NCI-H82 treated with DMSO at 0.1 percent for 48 hours (cell line): ENCODE measurements at regions not wholly inside any gene's neighbourhood (a gene's known extent, or its start where the extent isn't known, plus 50 kb on each side); places are given as distances from the start of the nearest gene placed in this dataset.
"Not testable (repeated sequence)": the region's sequence is repeated elsewhere in the genome, so short reads cannot be mapped to it uniquely, and the experiment has no call there.

Experiments
- DNase-seq: peaks from one replicate; lab custom pipeline; 2025; ENCODE audit not compliant: unreplicated experiment; lab: John Stamatoyannopoulos, UW

DNA sequence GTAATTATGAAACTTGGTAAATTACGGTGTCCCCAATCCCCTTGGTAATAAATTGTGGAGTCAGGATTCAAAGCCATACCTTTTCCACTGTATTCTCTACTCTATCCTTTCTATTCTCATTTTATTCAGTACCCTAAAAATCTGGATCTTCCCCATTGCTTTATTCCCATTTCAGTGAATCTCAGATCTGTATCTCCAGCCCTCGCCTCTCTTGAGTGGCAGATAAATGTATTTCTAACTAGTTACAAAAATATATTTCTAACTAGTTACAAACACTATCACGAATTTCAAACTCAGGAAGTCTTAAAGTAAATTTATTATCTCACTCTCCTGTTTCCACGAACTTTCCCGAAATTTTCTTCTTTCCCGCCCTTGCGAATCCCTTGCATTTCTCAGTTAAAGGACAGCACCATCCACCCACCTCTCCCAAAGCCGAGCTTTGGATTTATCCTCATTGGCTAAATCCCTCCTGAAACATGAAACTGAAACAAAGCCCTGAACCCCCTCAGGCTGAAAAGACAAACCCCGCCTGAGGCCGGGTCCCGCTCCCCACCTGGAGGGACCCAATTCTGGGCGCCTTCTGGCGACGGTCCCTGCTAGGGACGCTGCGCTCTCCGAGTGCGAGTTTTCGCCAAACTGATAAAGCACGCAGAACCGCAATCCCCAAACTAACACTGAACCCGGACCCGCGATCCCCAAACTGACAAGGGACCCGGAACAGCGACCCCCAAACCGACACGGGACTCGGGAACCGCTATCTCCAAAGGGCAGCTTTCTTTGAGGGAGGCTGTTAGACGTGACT, 164.3 kb upstream of the PABPC3 start:
- no peak for DNase-seq

DNA sequence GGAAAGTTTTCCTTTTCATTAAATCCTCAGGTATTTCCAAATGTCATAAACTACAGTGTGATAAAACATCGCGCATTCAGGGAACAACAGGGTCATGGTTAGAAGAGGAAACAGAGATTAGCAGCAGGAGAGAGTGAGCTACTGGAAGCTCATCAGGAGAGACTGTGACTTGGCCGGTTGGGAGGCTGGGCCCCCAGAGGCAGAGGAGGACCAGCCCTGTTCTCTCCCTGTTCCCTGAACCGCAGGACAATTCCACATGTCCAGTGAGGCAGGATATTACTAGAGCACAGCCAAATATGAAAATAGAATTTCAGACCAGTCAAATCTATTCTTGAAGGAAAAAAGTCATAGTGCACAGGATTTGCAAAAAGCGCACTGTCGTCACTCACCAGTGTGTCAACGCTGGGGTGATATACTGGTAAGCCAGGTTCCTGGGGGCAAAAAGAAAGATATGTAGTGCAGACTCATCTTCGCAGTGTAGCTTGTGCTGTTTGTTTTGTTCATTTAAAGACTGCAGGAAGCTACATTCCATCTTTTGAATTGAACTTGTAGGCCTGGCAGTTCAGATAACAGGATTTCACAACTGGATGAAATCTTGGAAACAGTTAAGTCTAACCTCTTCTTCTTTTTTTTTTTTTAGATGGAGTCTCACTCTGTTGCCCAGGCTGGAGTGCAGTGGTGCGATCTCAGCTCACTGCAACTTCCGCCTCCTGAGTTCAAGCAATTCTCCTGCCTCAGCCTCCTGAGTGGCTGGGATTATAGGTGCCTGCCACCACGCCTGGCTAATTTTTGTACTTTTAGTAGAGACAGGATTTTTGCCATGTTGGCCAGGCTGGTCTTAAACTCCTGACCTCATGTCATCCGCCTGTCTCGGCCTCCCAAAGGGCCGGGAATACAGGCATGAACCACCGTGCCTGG, 162.6 kb upstream of the PABPC3 start:
- DNase-seq = not testable (repeated sequence)

DNA sequence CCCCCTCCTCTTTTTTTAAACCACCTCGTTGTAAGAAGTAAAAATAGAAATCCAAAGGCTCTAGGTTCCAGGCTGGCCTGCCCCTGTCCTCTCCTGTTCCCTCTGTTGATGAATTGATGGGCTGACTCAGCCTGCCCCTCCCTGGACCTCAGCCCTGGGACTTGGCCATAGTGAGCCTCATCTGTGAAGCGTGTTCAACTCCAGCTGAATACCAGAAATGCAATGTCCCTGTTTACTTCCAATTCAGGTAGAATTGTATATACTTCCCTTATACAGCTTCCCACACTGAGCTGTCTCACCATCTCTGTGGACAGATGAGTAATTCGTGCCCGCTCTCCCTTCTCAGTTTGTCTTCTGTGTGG, 161.9 kb upstream of the PABPC3 start:
- DNase-seq = not testable (repeated sequence)

DNA sequence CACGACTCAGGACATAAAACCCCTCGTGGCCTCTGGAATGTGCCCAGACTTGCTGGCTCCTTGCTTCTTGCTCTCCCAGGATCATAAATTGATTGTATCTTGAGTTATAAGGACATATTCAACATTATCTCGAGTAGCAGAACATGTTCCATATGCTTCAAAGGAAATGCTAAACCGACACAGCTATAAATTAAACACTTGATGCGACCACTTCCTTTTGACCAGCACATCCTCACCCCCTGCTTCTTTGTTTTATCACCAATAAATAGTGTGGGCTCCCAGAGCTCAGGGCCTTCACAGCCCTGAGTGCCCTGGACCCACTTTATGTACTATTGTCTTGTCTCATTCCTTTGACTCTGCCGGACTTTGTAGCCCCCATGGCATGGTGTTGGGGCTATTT, 157.0 kb upstream of the PABPC3 start:
- DNase-seq = no peak

DNA sequence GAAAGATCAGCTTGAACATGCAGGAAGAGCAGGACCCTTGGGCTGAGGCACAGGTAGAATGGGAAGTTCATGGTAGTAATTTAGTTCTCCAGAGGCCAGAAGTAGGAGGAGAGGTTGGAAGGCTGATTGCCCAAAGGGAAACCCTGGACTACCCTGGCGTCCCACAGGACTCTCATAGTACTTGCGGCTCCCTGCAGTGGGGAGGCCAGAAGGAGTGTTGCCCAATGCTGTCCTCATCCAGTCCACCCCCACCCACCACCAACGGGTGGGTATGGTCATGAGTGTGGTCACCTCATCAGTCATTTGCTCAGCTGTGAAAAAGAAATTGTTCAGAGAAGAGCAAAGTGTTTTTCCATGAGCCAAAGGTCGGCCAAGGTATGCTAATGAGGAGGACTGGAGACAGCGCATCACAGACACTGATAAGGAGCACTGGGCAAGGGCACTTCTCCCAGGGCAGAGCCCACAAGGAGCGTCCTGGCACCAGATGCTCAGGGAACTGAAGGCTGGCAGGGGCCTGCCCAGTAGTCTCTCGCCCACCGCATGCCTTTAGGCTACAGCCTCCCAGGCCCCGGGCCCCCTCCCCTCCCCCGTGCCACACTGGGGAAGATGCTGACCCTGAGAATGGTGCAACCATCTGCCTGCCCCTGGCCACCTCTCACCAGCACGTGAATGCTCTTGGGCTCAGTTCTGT, 154.8 kb upstream of the PABPC3 start:
- DNase-seq = not testable (repeated sequence)

DNA sequence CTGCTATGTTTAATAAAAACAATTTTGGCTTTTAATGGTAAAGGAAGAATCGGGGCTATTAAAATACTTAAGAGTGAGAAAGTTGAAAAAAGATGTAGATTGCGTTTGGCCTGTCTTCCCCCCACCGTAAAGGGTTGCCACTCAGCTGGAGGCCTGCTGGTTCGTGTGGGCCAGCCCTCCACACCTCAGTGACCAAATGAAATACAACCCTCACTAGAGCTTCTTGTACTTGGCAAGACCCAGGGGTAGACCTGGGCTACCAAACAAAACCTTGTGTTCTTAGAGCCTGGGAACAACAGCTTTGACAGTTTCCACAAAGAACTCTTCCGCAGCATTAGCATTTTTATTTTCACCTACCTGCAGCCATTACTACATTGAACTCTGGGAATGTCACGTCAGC, 152.8 kb upstream of the PABPC3 start:
- no peak for DNase-seq

DNA sequence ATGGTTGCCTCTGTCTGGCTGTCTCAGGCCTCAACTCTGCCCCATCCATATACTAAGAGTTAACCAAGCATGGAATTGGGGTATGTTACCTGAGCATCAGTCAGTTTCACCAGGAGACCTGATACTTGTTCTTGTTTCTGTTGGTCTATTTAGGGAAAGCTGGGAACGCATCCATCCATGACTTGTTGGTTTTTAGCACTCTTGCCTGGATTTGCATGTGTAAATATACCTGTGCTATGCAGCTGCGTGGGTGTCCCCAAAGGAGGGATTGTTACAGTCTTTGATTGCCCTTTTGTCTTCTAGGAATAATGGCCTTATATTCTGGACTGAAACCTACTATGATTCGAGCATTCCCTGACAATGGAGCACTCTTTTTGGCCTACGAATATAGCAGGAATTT, 151.9 kb upstream of the PABPC3 start:
- not testable (repeated sequence) for DNase-seq

DNA sequence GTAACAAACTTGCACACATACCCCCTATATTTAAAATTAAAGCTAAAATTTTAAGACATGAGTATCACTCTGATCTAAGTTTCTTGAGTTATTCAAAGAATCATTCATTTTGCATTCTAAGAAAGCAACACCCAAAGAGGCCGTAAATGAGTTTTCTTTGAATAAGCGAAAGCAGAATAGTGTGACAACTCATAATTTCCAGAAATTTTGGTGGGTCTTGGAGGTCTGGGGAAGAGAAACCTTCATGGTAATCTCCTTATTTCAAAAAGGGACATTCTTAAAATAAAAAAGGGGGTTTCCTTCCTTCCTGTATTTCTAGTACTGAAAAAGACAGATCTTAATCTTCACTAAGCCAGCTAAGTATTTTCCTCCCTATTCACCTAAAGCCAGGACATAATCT, 147.0 kb upstream of the PABPC3 start:
- DNase-seq = not testable (repeated sequence)

DNA sequence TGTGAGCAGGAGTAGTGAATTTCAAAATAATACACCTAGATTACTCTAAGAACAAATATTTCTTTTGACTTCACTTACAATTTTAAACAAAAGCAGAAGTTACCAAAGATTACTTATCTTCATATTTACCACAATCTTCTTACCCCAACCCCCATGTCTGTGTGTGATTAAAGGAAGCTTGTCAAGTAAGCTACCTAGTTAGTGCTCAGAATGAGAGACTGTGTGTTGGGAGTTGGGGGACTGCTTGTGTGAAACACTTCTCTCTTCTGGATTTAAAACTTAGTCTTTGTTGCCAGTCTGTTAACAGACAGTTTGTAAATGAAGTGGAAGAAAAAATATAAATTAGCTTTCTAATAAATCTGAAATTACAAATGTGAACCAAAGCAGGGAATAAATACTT, 145.3 kb upstream of the PABPC3 start:
- not testable (repeated sequence) for DNase-seq

DNA sequence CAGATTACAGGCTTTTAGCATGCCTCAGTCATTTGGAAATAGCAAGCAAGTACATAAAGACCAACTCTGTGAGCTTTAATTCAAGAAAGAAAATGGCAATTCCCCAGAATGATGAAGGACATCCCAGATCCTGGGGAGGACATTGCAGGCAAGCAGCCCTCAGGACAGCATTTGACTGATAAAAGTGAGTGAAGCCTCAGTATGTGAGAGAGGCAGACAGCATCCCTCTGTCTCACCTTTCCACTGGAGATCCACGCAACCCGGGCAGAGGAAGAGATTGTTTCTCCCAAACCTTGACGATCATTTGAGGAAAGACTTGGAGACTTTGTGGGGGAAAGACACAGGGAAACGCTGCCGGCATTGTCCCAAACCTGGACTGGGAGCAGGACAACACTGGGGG, 128.0 kb upstream of the PABPC3 start:
- DNase-seq = not testable (repeated sequence)

DNA sequence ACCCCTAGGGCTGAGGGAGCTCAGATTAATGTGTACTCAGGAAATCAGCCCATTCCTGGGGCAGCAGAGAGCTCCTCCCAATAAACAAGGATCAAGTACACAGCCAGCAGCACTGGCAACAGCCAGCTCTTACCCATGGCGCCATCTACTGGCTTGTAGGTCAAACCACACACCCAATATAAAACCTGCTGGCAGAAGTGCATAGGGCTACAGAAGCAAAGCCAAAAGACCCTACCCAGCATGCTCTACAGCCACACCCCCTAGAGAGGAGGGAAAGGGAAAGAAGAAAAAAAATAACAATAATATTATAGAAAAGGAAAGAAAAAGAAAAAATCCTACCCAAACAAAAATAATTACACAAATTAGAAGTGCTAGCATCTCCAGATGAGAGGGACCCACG, 127.5 kb upstream of the PABPC3 start:
- not testable (repeated sequence) for DNase-seq

DNA sequence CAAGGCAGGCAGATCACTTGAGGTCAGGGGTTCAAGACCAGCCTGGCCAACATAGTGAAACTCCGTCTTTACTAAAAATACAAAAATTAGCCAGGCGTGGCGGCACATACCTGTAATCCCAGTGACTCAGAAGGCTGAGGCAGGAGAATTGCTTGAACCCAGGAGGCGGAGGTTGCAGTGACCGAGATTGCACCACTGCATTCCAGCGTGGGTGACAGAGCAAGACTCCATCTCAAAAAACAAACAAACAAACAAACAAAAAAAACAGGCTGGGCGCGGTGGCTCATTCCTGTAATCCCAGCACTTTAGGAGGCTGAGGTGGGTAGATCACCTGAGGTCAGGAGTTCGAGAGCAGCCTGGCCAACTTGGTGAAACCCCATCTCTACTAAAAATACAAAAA, 122.8 kb upstream of the PABPC3 start:
- DNase-seq = not testable (repeated sequence)

DNA sequence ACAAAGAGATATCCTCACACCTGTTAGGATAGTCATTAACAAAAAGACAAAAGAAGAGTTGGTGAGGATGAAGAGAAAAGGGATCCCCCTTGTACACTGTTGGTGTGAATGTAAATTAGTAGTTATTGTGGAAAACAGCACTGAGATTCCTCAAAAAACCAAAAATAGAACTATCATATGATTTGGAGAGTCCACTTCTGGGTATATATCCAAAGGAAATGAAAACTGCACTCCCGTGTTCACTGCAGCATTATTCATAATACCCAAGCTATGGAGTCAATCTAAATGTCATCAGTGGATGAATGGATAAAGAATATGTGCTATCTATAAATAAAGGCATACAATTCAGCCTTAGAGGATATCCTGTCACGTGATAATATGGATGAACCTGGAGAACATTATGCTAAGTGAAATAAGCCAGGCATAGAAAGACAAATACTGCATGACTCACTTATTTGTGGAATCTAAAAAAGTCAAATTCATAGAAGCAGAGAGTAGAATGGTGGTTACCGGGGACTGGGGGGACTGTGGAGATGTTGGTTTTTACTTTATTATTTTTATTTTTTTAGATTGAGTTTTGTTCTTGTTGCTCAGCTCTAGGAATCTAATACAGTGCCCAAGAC, 114.6 kb upstream of the PABPC3 start:
- DNase-seq = not testable (repeated sequence)

DNA sequence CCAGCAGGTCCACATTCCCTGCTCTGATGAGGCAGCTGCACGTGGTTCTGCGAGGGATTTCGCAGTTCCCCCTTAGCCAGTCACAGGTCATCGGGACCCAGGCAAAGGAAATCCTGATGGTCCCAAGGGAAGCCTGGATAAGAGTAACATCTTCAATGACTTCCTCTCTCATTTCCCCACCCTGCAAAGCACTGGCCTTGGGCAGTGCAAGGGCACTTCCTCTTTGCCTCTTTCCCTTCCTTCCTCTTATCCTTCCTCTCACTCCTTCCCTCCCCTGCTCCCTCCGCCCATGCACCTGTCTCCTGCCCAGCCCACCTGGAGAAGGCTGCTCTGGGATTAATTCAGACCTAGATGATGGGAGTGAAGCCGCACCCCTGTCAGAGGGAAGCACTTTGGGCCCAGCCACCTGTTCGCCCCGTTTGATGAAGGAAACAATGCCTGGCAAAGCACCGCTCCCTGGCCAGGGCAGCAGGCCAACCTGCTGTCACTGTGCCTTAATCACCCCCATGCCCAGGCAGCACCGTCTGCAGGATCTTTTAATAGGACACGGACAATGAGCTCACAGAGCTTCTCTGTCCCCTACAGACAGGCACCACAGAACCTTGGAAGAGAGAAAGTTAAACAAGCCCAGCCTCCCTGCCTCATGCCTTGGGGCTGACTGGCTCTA, 113.5 kb upstream of the PABPC3 start:
- DNase-seq = no peak

DNA sequence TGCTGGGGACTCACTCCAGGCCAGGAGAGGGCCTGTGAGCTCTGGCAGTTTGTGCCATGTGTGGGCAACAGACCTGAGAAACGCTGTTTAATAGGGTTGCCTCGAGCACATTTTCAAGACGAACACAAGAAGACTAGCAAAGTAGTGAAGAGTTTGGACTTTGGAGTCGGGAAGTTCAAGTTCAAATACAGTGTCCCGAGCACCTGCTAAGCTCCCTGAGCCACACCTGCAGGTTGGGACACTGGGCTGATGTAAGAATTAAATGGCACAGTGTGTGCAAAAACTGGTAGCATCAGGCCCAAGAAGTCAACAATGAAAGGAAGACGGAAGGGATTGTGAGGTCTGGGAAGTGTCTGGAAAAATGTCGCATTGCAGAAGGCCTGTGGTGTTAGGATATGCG, 112.8 kb upstream of the PABPC3 start:
- DNase-seq = no peak

DNA sequence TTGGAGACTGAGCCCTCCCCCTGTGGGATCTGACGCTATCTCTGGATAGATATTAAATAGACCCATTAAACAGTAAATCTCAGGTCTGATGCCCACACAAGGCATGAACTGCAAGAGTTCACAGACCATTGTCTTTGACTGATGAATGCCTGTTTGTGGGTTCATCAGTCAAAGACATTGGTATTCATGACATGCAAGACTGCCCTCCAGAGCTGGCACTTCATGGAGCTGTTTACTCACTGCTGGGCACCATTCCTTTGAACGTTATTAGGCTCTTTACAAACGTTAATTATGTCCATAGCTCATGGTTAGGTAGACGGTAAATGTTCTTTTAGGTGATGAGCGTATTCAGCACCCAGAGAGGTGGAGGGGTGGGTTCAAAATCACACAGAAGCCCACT, 111.8 kb upstream of the PABPC3 start:
- DNase-seq = no peak

DNA sequence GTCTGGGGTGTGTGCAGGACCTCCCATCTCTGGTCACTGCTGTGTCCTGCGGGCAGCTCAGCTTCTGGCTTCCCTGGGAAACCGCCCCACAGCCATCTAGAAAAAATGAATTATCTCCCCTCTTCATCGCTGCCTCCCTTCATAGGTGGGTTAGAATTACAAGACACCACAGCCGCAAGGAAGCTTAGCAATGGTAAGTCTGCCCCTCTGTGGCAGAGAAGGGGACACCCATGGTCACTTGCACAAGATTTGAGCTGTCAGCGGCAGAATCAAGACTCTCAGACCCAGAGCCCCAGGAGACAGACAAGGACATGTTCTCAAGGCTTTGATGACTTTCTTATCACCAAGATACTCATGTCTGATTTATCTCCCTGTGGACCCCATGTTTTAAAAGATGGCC, 110.8 kb upstream of the PABPC3 start:
- no peak for DNase-seq

DNA sequence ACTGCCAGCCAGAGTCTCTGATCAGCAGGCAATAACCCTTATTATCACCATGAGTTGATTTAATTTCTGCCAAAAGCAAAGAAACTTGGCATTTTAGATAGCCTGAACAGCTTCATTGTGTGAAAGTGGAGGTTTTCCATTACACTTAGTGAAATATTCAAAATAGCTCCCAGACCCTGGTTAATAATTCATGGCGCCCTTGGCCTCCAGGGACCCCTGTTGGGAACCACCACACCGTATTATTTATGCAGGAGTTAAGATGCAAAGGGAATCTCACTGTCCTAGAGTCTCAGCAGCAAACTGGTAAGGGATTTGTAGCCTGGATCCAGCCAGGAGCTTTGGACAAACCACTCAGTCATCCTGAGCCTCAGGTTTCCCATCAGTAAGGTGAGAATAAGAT, 110.0 kb upstream of the PABPC3 start:
- DNase-seq = no peak

DNA sequence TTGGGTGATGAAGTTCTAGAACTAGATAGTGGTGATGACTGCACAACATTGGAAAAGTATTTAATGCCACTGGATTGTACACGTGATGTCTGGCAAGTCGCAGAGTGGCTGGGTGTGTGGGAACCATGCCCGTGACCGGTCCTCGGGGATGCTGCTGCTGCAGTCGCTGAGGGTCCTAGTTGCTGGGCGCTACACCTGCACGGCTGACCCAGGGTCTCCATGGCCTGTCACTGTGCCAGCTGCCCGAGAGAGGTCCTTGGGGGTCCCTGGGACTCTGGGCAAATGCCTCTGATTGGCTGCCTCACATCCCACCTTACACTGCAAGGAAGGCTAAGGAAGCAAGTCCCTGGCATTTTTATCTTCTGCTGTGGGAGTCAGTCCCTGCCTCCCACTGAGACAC, 109.1 kb upstream of the PABPC3 start:
- no peak for DNase-seq

DNA sequence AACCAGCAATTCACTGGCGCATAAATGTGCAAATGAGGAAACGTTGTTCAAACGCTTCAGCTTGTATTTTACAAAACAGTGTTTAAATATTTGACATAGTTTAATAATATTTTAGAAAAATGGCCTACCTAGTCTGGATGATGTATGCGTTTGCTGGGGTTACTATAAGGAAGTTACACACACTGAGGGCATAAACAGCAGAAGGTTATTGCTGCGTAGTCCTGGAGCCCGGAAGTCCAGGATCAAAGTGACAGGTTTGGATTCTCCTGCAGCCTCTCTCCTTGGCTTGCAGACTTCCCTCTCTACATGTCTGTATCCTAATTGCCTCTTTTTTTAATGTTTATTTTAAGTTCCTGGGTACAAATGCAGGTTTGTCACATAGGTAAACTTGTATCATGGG, 106.0 kb upstream of the PABPC3 start:
- DNase-seq = not testable (repeated sequence)

DNA sequence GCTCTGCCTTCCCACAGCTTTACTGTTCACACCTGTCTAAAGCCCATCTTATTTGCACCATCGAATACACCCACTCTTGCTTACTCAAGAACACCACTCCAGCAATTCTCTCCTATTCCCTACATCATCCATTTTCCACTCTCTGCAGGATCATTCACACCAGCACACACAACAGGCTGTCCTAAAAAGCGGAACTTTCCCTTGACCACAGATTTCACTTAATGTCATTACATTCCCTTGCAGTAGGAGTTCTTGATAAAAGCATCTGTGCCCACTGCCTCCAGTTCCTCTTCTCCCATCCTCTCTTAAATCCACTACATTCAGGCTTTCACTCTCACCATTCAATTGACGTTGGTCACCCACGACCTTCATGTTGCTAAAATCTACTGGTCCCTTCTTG, 103.0 kb upstream of the PABPC3 start:
- DNase-seq = not testable (repeated sequence)
